Right atrium auricular region (tissue), 2 donors: ENCODE measurements at regions not wholly inside any gene's neighbourhood (a gene's known extent, or its start where the extent isn't known, plus 50 kb on each side); places are given as distances from the start of the nearest gene placed in this dataset.

Experiments
- DNase-seq: peaks from one replicate; pipeline ENCODE4 v3.0.0-alpha.2; 2019; ENCODE audit warnings: low spot score
- H3K27ac ChIP-seq, 2 donors: fragments of 200-600 bp; sonication (generic); 1 replicate in 1 of 2; 2 replicates in 1 of 2; pipeline ENCODE4 v1.5.1; 2016 to 2019
- H3K27me3 ChIP-seq, 2 donors: fragments of 200-600 bp; sonication (generic); one replicate each; pipeline versions ENCODE4 v1.5.1 to v1.6.0; 2017 to 2019
- H3K36me3 ChIP-seq: fragments of 200-600 bp; sonication (generic); one replicate; pipeline ENCODE4 v1.5.1; 2016
- H3K4me1 ChIP-seq, 2 donors: fragments of 200-600 bp; sonication (generic); one replicate each; pipeline versions ENCODE4 v1.5.1 to v1.6.0; 2017 to 2019
- H3K4me3 ChIP-seq, 2 donors: fragments of 200-600 bp; sonication (generic); 1 replicate in 1 of 2; 2 replicates in 1 of 2; pipeline ENCODE4 v1.5.1; 2017 to 2019; ENCODE audit warnings: mild to moderate bottlenecking in 1 of 2, moderate library complexity in 1 of 2
- H3K9me3 ChIP-seq, 2 donors: fragments of 200-600 bp; sonication (generic); one replicate each; pipeline ENCODE4 v1.5.1; 2019
- TF ChIP-seq, protein P1 (sequence below), 2 donors: fragments of 200-600 bp; sonication (generic); IDR thresholded peaks; one replicate each; pipeline ENCODE4 v1.5.1; 2019; ENCODE audit warnings: antibody characterized with exemption in 2 of 2

DNA sequence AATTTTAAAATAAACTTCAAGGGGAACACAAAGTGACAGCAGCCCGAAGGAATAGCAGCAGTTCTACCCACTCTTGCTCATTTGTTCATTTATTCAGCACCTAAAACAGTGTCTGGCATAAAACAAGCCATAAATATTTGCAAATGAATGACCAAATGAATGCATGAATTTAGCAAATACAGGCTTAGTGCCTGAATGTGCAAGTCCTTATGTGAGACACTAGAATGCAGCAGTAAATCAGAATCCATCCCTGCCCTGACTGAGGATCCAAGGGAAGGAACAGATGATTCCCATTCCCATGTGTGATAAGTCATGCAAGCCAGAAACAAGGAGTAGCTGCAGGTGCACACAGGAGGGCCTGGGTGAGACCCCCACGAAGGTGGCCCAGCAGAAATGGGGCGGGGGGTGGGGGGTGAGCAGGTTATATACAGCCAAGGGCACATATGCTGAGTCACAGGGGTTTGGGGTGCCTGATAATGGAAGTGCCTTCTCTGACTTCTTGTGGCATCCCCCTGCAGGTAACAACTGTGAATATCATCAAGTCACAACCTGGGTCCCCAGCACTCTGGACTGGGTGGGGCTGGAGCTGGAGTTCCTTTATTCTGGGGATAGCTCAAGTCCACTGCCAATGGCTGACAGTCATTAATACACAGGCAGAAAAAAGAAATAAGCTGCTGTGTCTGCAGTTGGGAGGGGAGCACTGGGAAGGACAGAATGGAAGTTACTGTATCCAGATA is 311.9 kb downstream of the TXNL1 start:
- no peak overlapping the region for H3K4me3 ChIP-seq
- no peak for DNase-seq
- TF ChIP-seq, protein P1, sequence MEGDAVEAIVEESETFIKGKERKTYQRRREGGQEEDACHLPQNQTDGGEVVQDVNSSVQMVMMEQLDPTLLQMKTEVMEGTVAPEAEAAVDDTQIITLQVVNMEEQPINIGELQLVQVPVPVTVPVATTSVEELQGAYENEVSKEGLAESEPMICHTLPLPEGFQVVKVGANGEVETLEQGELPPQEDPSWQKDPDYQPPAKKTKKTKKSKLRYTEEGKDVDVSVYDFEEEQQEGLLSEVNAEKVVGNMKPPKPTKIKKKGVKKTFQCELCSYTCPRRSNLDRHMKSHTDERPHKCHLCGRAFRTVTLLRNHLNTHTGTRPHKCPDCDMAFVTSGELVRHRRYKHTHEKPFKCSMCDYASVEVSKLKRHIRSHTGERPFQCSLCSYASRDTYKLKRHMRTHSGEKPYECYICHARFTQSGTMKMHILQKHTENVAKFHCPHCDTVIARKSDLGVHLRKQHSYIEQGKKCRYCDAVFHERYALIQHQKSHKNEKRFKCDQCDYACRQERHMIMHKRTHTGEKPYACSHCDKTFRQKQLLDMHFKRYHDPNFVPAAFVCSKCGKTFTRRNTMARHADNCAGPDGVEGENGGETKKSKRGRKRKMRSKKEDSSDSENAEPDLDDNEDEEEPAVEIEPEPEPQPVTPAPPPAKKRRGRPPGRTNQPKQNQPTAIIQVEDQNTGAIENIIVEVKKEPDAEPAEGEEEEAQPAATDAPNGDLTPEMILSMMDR (IDR thresholded peaks at IDR 0.05), result no peak
- no peaks in the 10 kb centered on the region for H3K36me3 ChIP-seq
- H3K27me3 ChIP-seq, result no peaks in the 10 kb centered on the region
- no peak overlapping the region for H3K27ac ChIP-seq
- no peaks in the 10 kb centered on the region for H3K9me3 ChIP-seq
- peaks cover 0 to 14% of the 10 kb centered on the region in 2 donors for H3K4me1 ChIP-seq

DNA sequence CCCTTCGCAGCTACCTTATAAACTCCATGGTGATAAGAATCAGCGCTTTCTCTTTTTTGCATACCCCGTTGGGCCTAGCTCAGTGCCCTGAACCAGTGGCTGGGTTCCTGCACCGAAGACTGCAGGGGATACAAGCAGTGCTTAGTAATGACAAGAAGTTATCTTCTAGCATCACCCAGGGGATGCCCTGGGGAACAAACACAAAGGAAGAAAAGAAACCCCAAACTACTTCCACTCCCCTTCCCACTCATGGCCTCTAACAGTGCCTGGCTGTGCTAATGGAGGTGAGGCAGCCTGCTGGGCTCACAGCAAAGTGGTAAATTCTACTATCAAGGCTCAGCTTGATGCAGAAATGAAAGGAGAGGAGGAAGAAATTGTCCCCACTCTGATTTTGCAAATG is 314.7 kb downstream of the TXNL1 start:
- Histone ChIP-seq H3K4me1 (peaks cover 0 to 20% of the 10 kb centered on the region in 2 donors), H3K36me3 (no peaks in the 10 kb centered on the region), H3K9me3 (no peaks in the 10 kb centered on the region), H3K27me3 (no peaks in the 10 kb centered on the region), H3K27ac (no peak overlapping the region), H3K4me3 (no peak overlapping the region)
- TF ChIP-seq, protein P1 (IDR thresholded peaks at IDR 0.05), result no peak
- DNase-seq, result no peak

DNA sequence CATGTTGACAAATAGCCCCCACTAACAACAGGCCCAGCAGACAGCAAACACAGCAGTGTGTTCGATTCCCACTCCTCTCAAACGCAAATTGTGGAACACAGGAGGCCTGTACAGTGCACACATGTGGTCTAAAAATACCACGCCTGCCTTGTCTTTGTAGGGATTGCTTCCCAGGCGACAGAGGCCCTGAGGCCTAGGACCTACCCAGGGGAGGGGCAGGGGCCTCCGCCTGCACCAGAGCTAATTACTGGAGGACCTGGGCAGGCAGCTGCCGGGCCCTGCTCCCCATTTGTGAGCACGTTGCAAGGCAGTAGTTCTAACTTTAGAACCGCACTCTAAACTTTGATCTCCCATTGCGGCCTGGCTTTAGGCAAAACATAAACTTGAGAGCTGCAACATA is 316.0 kb downstream of the TXNL1 start:
- TF ChIP-seq, protein P1 (IDR thresholded peaks at IDR 0.05), result no peak
- Histone ChIP-seq H3K4me3 (no peak overlapping the region), H3K4me1 (peaks cover 0 to 20% of the 10 kb centered on the region in 2 donors), H3K9me3 (no peaks in the 10 kb centered on the region), H3K27me3 (no peaks in the 10 kb centered on the region), H3K27ac (peak overlapping the region in 1 of 2 donors; percentile 22), H3K36me3 (no peaks in the 10 kb centered on the region)
- DNase-seq, result no peak

DNA sequence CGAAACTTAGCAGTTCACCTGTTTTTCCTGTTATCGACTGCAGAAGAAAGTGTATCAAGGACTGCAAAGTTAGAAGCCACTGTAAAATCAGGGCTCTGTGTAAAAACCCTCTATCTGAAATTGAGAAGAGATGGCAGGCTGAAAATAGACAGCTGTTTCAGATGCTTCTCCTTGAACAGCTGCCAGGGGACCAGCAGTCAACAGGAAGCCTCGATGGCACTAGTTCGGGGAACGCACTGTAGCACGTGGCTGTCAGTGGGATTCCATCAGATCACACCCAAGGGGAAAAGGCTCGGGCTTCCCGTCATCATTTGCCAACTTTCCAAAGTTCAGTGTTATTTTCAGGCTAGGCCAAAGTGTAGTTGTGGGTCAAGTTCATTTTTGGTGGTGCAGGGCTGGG is 316.9 kb downstream of the TXNL1 start:
- DNase-seq, result no peak
- H3K36me3 ChIP-seq, result no peaks in the 10 kb centered on the region
- peaks cover 0 to 20% of the 10 kb centered on the region in 2 donors for H3K4me1 ChIP-seq
- H3K27me3 ChIP-seq, result no peaks in the 10 kb centered on the region
- TF ChIP-seq, protein P1 (IDR thresholded peaks at IDR 0.05), result no peak
- H3K27ac ChIP-seq, result peak overlapping the region; percentile 22 to 27
- no peak overlapping the region for H3K4me3 ChIP-seq
- no peaks in the 10 kb centered on the region for H3K9me3 ChIP-seq

DNA sequence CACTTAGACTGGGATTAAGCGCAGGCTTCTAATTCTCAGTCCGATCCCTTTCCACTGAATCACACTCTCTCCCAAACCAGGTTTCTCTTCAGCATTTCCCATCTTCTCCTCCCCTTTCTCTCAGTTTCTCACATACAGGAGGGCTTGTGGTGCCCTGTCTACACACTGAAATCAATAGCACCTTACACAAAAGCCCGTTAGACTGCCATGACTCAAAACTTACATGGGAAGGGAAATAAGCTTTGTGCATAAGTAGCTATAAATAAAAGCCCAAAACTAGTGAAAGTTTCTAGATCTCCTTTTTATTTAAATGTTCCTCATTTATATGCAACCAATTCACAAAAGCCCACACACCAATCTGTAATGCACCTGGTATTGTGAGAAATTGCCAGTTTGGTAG is 318.4 kb downstream of the TXNL1 start:
- Histone ChIP-seq H3K27me3 (no peaks in the 10 kb centered on the region), H3K4me1 (peaks cover 0 to 20% of the 10 kb centered on the region in 2 donors), H3K4me3 (no peak overlapping the region), H3K36me3 (no peaks in the 10 kb centered on the region), H3K9me3 (no peaks in the 10 kb centered on the region), H3K27ac (no peak overlapping the region)
- TF ChIP-seq, protein P1 (IDR thresholded peaks at IDR 0.05), result no peak
- DNase-seq, result no peak

DNA sequence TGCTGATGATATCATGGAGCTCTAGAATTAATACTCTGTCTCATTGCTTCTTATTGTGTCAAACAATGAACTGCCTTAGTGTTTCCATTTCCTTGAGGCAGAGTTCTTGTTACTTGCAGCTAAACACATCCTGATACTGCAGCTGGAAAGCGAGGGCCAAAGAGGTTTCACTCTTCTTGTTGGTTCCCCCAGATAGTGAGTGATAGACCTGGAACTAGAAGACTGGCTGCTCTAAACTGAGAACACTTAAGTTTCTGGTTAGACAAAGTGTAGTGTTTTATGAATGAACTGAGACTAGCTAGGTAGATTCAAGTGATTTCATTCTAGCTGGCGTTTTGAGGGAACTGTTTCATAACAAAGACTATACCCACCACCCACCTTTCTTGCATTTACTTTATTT is 321.7 kb downstream of the TXNL1 start:
- no peak overlapping the region for H3K27ac ChIP-seq
- no peak for DNase-seq
- TF ChIP-seq, protein P1 (IDR thresholded peaks at IDR 0.05), result no peak
- no peaks in the 10 kb centered on the region for H3K36me3 ChIP-seq
- H3K4me1 ChIP-seq, result peaks cover 0 to 9% of the 10 kb centered on the region in 2 donors
- H3K27me3 ChIP-seq, result no peaks in the 10 kb centered on the region
- H3K9me3 ChIP-seq, result no peaks in the 10 kb centered on the region
- no peak overlapping the region for H3K4me3 ChIP-seq
